DND-41 (cell line): ENCODE measurements at regions not wholly inside any gene's neighbourhood (a gene's known extent, or its start where the extent isn't known, plus 50 kb on each side); places are given as distances from the start of the nearest gene placed in this dataset.

Experiments used
- EZH2 ChIP-seq: IDR thresholded peaks from 3 replicates; pipeline ENCODE4 v1.6.1; 2012; ENCODE audit warnings: borderline replicate concordance, low read depth, mild to moderate bottlenecking, moderate library complexity, low read length, inconsistent platforms; ENCODE audit not compliant: severe bottlenecking
- TF ChIP-seq, protein P1 (sequence below): IDR thresholded peaks from 2 replicates; pipeline ENCODE4 v1.5.1; 2012; ENCODE audit warnings: borderline replicate concordance, low read length, moderate library complexity, mild to moderate bottlenecking; ENCODE audit not compliant: poor library complexity, severe bottlenecking; ENCODE audit errors: extremely low read depth

DNA sequence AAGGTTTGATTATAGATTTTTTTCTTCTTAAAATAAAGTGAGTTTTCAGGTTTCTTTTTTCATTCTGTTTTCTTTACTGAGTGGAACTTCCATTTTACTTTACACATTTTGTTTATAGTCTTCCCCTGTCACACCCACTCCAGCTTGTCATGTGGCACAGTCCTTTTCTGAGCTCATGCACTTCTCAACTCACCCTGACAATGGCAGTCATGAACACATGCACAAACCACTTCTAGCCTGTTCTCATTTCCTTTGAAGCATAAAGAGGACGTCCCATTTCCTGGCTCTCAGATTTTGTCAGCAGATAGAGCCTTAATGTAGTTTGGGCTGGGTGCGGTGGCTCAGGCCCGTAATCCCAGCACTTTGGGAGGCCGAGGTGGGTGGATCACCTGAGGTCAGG, 168.0 kb downstream of the AHSP start:
- TF ChIP-seq, protein P1, sequence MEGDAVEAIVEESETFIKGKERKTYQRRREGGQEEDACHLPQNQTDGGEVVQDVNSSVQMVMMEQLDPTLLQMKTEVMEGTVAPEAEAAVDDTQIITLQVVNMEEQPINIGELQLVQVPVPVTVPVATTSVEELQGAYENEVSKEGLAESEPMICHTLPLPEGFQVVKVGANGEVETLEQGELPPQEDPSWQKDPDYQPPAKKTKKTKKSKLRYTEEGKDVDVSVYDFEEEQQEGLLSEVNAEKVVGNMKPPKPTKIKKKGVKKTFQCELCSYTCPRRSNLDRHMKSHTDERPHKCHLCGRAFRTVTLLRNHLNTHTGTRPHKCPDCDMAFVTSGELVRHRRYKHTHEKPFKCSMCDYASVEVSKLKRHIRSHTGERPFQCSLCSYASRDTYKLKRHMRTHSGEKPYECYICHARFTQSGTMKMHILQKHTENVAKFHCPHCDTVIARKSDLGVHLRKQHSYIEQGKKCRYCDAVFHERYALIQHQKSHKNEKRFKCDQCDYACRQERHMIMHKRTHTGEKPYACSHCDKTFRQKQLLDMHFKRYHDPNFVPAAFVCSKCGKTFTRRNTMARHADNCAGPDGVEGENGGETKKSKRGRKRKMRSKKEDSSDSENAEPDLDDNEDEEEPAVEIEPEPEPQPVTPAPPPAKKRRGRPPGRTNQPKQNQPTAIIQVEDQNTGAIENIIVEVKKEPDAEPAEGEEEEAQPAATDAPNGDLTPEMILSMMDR: peak; percentile 42
- TF ChIP-seq EZH2: no peak
